GM19351 (cell line): ENCODE measurements at regions not wholly inside any gene's neighbourhood (a gene's known extent, or its start where the extent isn't known, plus 50 kb on each side); places are given as distances from the start of the nearest gene placed in this dataset.
"Not testable (repeated sequence)": the region's sequence is repeated elsewhere in the genome, so short reads cannot be mapped to it uniquely, and the experiment has no call there.

ENCODE experiments used
- ATAC-seq: cut with Tn5 transposase; IDR thresholded peaks from one replicate; pipeline ENCODE4 v1.9.1; 2021; ENCODE audit warnings: mild to moderate bottlenecking, moderate library complexity; ENCODE audit not compliant: unreplicated experiment

DNA sequence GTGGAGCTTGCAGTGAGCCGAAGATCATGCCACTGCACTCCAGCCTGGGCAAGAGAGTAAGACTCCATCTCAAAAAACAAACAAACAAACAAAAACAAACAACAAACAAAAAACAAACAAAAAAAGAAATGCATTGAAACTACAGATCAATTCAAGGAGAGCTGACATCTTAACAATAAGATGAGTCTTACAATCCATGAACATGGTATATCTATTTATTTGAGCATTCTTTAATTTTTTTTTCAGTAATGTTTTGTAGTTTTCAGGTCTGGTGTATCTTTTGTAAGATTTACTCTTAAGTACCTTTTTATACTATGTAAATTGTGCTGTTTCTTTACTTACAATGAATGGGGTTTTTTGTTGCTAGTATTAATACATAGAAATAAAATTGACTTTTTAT lies 140.1 kb upstream of the DAPK1 start:
- no peak for ATAC-seq

DNA sequence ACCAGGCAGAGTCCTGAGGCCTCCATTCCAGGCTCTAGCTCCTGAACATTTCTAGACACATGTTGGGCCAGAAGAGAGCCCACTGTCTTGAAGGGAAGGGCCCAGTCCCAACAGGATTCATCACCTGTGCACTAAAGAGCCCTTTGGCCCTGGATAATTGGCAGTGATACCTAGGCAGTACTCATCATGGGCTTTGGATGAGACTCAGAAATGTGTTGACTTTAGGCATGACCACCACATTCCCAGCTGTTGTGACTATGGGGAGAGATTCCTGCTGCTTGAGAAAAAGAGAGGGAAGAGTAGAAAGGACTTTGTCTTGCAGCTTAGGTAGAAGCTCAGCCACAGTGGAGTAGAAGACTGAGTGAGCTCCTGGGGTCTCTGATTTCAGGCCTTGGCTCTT lies 138.4 kb upstream of the DAPK1 start:
- ATAC-seq = no peak

DNA sequence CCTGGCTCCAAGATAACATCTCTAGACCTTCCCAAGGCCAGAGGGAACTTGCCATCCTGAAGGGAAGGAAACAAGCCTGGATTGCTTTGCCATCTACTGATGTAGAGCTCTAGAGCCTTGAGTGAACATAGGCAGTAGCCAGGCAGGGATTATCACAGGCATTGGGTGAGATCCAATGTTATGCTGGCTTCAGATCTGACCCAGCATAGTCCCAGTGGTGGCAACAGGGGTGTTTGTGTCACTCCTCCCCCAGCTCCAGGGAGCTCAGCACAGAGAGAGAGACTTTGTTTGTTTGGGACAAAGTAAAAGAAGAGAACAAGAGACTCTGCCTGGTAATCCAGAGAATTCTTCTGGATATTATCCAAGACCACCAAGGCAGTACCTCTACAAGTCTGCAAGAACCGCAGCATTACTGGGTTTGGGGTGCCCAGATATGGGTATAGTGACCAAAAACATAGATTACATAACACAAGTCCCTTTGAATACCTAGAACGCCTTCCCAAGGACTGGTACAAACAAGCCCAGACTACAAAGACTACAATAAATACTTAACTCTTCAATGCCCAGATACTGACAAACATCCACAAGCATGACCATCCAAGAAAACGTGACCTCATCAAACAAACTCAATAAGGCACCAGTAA lies 137.6 kb upstream of the DAPK1 start:
- ATAC-seq = no peak

DNA sequence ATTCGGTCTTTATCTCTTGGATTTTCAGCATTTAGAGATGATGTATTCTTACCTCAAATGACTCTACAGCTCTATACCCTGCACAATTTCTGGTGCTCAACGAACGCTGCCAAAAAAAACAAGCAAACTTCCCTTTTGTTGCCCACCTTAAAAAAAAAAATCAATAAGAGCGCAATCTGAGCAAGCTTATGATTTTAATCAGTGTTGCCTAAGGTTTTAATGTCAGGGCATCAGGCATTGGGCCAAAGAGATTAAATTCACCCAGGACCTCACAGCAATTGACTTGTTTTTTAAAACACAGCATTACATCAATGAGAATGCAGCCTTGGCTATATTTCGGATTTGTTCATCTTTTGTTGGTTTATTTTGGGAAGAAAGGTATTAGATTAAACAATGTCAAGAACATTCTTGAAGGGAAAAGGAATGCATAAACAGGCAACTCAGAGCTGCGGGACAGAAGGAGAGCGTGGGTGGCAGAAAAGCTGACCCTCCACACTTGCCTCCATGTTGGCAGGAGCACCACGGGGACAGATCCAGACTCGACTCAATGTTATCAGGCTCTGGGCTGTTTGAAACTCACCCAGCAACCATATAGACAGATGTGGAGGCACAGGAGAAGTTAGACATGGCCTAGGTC lies 127.5 kb upstream of the DAPK1 start:
- ATAC-seq = no peak

DNA sequence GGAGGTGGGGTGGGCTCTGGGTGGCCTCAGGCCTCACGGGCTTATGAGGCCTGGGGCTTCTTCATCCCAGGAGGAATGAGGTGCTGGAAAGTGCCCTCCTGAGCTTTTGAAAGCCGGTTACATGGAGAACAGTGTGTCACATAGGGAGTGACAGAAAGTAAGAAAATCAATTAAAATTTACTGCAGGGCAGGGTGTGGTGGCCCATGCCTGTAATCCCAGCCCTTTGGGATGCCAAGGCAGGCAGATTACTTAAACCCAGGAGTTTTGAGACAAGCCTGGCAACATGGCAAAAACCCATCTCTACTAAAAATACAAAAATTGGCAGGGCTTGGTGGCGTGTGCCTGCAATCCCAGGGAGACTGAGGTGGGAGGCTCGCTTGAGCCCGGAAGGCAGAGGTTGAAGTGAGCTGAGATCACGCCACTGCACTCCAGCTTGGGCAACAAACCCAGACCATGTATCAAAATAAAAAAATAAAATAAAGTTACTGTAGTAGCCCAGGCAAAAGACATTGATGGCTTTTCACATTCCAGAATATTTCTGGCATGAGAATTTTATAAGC lies 125.8 kb upstream of the DAPK1 start:
- ATAC-seq = no peak

DNA sequence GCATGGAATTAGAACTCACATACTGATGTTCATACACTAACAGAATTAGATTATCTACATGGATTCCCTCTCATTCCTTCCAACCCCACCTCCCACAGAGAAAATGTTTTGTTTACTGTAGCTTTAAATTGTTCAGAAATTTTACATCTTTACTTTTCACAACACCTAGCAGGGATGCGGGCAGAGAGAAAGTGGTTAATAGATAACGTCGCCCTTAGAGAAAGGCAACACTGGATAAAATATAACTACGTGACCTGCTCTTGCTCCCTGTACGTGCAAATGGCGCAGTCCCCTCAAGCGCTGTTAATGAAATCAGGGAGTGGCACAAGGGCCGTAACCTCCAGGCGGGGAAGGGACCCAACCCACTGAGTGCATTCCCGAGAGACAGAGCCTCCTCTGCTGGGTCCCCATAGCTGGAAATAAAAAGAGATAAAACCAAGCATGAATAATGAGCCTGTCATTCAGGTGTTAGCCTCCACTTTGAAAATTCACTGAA lies 125.3 kb upstream of the DAPK1 start:
- no peak for ATAC-seq

DNA sequence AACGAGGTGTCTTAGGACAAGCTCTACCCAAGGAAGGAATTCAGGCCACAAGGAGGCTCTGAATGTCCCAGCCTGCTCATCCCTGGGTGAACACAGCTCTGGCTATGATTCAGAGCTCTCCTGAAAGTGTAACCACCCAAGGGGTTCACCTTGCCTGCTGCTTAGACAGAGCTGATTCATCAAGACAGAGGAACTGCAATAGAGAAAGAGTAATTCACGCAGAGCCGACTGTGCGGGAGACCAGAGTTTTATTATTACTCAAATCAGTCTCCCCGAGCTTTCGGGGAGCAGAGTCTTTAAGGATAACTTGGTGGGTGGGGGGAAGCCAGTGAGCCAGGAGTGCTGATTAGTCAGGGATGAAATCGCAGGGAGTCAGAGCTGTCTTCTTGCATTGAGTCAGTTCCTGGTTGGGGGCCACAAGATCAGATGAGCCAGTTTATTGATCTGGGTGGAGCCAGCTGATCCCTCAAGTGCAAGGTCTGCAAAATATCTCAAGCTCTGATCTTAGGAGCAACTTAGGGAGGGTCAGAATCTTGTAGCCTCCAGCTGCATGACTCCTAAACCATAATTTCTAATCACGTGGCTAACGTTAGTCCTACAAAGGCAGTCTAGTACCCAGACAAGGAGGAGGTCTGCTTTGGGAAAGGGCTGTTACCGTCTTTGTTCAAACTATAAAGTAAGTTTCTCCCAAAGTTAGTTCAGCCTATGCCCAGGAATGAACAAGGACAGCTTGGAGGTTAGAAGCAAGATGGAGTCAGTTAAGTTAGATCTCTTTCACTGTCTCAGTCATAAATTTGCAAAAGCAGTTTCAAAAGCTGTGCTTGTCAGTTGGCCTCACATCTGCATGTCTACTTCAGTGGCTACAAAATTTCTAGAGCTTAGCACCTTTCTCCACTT lies 123.4 kb upstream of the DAPK1 start:
- ATAC-seq = peak; percentile 75

DNA sequence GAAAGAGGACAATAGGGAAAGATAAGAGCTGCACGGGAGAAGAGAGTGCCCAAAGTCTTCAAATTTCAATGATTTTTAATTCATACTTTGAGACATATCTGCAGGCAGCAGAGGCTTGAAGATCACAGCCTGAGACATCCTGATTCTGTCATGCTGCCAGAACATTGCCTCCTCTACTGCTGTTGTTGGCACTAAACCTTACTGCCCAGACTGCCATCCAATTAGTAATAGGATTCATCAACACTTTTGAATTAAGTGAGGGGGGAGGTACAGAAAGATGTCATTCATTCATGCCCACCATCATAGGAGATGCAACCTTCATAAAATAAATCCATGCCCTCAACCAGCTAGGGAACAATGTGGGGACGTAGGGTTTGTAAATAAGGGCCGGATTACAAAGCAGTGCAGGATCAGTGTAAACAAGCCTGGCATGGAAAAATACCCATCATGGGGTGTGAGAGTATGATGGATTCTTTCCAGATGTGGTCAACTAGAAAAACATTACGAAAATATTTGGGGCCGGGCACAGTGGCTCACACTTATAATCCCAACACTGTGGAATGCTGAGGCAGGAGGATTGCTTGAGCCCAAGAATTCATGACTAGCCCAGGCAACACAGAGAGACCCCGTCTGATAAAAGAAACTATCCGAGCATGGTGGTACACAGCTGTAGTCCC lies 122.1 kb upstream of the DAPK1 start:
- ATAC-seq = no peak

DNA sequence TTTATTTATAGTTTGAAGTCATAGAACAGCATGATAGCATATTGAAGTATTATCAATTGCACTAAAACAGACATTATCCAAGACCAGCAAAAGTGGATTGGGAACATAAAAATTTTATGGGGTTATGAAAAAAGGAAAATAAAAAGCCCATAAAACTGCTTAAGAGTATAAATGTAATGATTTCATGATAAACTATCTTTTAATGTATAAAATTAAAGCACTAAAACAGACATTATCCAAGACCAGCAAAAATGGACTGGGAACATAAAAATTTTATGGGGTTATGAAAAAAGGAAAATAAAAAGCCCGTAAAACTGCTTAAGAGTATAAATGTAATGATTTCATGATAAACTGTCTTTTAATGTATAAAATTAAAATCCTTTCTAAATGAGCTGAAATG lies 119.0 kb upstream of the DAPK1 start:
- ATAC-seq = no peak

DNA sequence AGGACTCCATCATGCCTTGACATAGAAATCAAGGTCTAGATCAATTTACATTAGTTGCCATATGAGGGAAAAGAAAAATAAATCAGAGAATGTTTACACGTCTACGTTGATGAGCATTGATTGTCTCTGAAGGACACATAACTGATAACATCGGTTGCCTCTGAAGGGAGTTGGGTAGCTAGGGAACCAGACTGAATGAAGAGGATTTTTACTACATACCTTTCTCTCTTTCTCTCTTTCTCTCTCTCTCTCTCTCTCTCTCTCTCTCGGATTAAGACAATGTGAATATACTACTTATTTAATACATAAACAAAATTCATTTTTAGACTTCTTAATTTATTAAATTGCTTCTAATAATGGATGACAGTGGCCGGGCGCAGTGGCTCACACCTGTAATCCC lies 118.4 kb upstream of the DAPK1 start:
- no peak for ATAC-seq

DNA sequence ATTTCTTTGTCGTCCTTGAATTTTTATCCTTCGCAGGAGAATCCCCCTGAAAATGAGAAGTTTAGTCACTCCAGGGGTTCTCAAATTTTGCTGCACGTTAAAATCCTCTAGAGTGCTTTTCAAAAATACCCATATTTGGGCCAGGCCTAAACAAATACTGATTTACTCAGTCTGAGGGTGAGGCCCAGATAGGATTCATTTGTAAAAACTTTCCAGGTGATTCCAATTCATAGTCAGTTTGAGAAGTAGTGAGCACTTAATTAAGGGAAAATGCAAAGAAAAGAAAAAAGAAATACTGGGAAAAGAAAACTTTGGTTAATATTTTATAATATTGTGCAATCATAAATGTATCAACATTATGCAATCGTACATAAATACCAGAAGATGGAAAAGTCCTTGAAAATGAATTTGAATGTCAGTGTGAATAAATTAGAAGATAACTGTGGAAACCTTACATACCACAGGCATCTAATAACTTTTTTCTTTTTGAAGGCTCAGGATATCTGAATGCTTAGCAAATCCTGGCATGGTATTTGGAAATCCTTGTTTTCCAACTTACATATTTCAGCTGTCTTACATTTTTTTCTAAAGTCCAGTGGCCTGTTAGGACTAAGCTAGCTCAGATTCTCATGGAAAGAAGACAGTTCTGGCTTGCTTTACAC lies 116.5 kb upstream of the DAPK1 start:
- no peak for ATAC-seq

DNA sequence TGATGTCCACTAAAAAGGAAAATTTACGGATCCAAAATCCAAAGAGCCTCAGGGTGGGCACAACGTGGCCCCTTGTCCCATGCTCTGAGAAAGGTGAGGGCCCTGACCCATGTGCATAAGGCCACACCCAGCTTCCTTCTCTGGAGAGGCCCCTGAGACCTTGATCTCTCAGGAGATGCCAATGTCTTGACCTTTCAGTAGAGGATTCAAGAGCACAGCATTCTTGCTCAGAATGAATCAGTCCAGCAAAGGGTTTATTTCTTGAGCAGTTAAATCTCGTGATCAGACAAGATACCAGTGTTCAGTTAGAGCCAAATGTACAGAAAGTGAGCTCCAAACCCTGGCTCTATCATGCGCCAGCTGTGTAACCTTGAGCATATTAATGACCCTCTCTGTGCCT lies 115.9 kb upstream of the DAPK1 start:
- no peak for ATAC-seq

DNA sequence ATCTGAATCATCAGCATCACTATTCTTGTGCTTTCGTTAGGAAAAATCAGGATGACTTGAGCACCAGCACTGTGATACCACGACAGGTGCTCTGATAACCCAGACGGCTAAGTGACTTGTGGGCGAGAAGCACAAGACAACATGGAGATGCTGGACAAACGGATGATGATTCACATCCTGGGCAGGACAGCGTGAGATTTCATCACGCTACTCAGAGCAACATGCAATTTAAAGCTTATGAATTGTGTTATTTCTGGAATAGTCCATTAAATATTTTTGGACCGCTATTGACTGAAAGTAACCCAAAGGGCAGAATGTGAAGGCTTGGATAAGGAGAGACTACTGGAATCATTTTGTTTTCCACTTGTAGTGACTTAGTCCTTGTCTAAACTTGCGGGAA lies 114.8 kb upstream of the DAPK1 start:
- ATAC-seq = no peak

DNA sequence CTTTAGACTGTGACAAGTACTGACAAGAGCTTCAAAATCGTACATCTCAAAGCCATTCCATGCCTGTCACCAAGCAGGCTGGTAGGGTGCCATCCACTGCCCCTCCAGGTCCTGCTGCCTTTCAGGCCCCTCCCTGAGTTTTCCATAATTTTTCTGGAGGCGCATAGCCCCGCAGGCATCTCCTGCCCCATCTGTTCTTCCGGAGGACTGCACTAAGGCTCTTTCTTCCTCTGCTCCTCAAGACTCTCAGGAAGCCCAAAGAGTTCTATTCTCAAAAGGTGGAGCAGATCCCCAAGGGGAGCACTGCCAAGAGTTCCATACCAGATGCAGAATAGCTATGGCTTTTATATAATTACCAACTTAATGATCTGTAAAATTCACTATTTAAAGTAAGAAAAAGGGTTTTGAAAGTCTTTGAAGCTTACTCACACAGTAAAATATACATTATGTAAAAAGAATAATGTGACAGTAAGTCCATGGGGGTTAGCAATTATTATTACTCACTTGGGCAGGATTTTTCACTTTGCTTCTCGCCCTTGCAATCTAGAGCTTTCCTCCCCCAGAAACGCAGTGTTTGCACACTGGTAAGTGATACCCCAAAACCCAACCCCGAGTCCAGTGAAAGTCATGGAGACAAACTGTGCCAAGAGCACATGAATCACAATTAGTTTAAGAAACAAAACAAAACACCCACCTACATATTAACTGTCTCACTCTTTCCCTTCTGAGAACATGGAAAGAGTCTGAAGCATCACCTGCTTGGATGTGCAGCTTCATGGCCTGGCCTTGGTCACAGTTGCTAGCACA lies 114.1 kb upstream of the DAPK1 start:
- no peak for ATAC-seq

DNA sequence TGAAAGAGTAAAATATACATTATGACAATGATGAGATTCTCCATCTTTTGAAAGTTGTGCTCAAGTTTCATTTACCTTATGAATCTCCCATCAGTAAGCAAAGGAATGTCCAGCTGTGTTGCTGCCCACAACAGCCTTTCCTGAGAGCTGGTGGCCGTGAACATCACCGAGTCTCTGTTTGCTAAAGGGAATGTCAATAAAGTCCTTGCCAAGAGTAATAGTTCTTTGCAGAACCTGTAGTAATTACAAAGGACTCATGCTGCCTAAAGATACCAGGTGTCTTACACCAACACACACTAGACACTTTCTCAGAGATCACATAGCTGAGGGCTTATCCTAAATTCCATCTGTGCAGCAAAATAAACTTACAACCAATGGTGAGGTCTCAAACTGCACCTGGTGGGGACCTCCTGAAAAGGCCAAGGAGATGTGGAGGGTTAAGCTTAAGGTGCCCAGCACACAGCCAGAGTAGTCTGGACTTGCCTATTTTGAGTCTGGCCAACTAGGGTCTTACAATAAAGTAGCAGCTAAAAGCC lies 111.1 kb upstream of the DAPK1 start:
- no peak for ATAC-seq

DNA sequence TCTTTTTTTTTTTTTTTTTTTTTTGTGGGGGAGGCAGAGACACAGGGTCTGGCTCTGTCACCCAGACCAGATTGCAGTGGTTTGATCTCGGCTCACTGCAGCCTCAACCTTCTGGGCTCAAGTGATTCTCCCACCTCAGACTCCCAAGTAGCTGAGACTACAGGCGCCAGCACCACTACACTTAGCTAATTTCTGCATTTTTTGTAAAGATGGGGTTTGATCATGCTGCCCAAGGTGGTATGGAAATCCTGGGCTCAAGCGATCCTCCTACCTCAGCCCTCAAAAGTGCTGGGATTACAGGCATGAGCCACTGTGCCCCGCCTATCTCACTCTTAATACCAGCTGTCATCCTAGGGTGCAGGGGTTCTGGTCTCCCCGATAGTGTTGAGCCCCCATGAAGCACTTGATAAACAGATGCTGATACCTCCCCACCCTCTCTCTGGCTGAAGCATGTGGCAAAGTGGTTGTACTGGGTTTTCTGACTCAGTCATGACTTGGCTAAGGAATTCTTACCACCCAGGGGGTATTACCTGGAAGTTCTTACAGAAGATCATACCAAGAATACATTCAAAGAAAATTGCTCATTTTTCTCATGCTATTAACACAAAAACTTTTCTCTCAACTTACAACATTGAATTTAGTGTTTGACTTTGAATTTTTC lies 110.2 kb upstream of the DAPK1 start:
- ATAC-seq = no peak

DNA sequence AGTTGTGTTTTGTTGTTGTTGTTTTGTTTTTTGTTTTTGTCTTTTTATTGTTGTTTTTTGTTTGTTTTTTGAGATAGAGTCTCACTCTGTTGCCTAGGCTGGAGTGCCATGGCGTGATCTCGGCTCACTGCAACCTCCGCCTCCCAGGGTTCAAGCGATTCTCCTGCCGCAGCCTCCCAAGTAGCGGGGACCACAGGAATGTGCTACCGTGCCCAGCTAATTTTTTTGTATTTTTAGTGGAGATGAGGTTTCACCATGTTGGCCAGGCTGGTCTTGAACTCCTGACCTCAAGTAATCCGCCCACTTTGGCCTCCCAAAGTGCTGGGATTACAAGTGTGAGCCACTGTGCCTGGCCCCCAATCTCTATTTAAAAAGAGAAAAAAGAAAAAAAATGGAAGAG lies 109.0 kb upstream of the DAPK1 start:
- ATAC-seq = not testable (repeated sequence)

DNA sequence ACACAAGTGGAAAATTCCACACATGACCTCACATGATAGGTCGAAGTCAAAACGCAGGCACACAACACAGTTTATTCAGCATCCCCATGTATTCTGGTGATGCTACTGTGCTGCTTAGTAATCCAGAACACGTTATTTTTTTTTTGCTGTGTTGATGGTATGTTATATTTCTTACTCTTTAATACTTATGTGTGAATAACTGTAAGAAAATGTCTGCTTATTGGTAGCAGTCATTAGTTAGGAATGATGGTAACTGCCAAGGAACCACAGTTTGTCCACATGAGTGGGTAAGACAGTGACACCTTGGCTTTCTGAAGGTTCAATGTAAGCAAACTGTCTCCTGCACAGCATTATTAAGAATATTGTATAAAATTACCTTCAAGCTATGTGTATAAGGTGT lies 107.7 kb upstream of the DAPK1 start:
- ATAC-seq = no peak

DNA sequence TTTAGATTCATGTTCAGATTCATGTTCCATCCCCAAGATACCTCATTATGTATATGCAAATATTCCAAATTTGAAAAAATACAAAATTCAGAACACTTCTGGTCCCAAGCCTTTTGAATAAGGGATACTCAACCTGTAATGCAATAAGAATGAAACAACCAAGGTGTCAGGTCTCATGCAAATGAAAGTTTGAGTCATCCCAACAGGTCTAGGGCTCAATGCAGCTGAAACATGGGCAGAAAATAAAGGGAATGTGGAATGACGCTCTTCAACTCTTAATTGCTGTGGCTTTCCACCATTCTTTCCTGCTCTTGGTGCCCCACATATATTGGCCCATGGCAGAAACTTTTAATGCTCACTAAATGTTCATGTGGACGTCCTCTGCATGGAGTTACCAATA lies 107.3 kb upstream of the DAPK1 start:
- ATAC-seq = no peak
